ENCODE measurements at regions not wholly inside any gene's neighbourhood (a gene's known extent, or its start where the extent isn't known, plus 50 kb on each side); places are given as distances from the start of the nearest gene placed in this dataset.

- Histone ChIP-seq H3K79me2 (ENCODE audit: insufficient read depth) (no peaks in the 10 kb centered on the region), H3F3A (ENCODE audit: insufficient read depth) (no peaks in the 10 kb centered on the region), H3K4me2 (ENCODE audit: unreplicated experiment) (no peak overlapping the region), H4K20me1 (ENCODE audit: insufficient read depth) (no peaks in the 10 kb centered on the region), H3K4me3 (no peak overlapping the region), H3K9me2 (ENCODE audit: insufficient read depth) (no peaks in the 10 kb centered on the region), H3K9ac (no peak overlapping the region), H3K27me3 (replicated peaks; ENCODE audit: insufficient read depth) (no peaks in the 10 kb centered on the region; the same call in 1 of the 2 replicates), H3K36me3 (ENCODE audit: low read depth) (no peaks in the 10 kb centered on the region), H3K9me3 (ENCODE audit: low read depth) (no peaks in the 10 kb centered on the region), H3K27ac (no peak overlapping the region), H3K4me1 (ENCODE audit: insufficient read depth) (0 out of 2 replicates have a peak, but pooled peaks cover 4% of the 10 kb centered on the region), H2AFZ (no peak overlapping the region)
- WGBS, 2 experiments (ENCODE audit: low coverage in 1 of 2, low lambda C conversion rate in 2 of 2, missing lambda C conversion rate in 2 of 2) = 24 to 33% methylated on average over 3 of the region's 3 CpGs
- TF ChIP-seq EZH2phosphoT487 (IDR thresholded peaks at IDR 0.05; ENCODE audit: insufficient read depth, low read depth) = no peak
- no peak for TF ChIP-seq EZH2 (IDR thresholded peaks at IDR 0.05; ENCODE audit: insufficient read depth, poor library complexity, severe bottlenecking)
- DNase-seq = no peak
- in situ Hi-C loops (cut with MboI) = no loop called here
Measured at GRCh38 chr5:167453246-167454030, 838.0 kb upstream of the WWC1 start.

- H3K27ac ChIP-seq = no peak overlapping the region
- H3K4me2 ChIP-seq (ENCODE audit: unreplicated experiment) = no peak overlapping the region
- H3K9me3 ChIP-seq (ENCODE audit: low read depth) = no peaks in the 10 kb centered on the region
- no peak overlapping the region for H3K4me3 ChIP-seq
- H3K36me3 ChIP-seq (ENCODE audit: low read depth) = no peaks in the 10 kb centered on the region
- in situ Hi-C loops (cut with MboI) = no loop called here
- H2AFZ ChIP-seq = no peak overlapping the region
- H3K79me2 ChIP-seq (ENCODE audit: insufficient read depth) = no peaks in the 10 kb centered on the region
- TF ChIP-seq EZH2phosphoT487 (IDR thresholded peaks at IDR 0.05; ENCODE audit: insufficient read depth, low read depth) = no peak
- TF ChIP-seq EZH2 (IDR thresholded peaks at IDR 0.05; ENCODE audit: insufficient read depth, poor library complexity, severe bottlenecking) = no peak
- no peaks in the 10 kb centered on the region for H3F3A ChIP-seq (ENCODE audit: insufficient read depth)
- DNase-seq = no peak
- H3K9ac ChIP-seq = no peak overlapping the region
- no peaks in the 10 kb centered on the region for H3K4me1 ChIP-seq (ENCODE audit: insufficient read depth)
- H3K27me3 ChIP-seq (replicated peaks; ENCODE audit: insufficient read depth) = no peaks in the 10 kb centered on the region; the same call in 1 of the 2 replicates
- no peaks in the 10 kb centered on the region for H4K20me1 ChIP-seq (ENCODE audit: insufficient read depth)
- H3K9me2 ChIP-seq (ENCODE audit: insufficient read depth) = no peaks in the 10 kb centered on the region
- WGBS, 2 experiments (ENCODE audit: low coverage in 1 of 2, low lambda C conversion rate in 2 of 2, missing lambda C conversion rate in 2 of 2) = 8 to 11% methylated on average over 3 to 4 of the region's 4 CpGs
Measured at GRCh38 chr5:167458412-167458811, 833.0 kb upstream of the WWC1 start.

GRCh38 chr5:167460449-167461020 is 830.9 kb upstream of the WWC1 start:
- 11 to 12% methylated on average over 4 of the region's 4 CpGs for WGBS, 2 experiments (ENCODE audit: low coverage in 1 of 2, low lambda C conversion rate in 2 of 2, missing lambda C conversion rate in 2 of 2)
- Histone ChIP-seq H4K20me1 (ENCODE audit: insufficient read depth) (no peaks in the 10 kb centered on the region), H2AFZ (no peak overlapping the region), H3K27me3 (replicated peaks; ENCODE audit: insufficient read depth) (no peaks in the 10 kb centered on the region; the same call in 1 of the 2 replicates), H3K79me2 (ENCODE audit: insufficient read depth) (no peaks in the 10 kb centered on the region), H3K4me3 (no peak overlapping the region), H3K9me2 (ENCODE audit: insufficient read depth) (no peaks in the 10 kb centered on the region), H3K9ac (no peak overlapping the region), H3K9me3 (ENCODE audit: low read depth) (no peaks in the 10 kb centered on the region), H3K27ac (no peak overlapping the region), H3K4me1 (ENCODE audit: insufficient read depth) (no peaks in the 10 kb centered on the region), H3K4me2 (ENCODE audit: unreplicated experiment) (no peak overlapping the region), H3K36me3 (ENCODE audit: low read depth) (no peaks in the 10 kb centered on the region), H3F3A (ENCODE audit: insufficient read depth) (no peaks in the 10 kb centered on the region)
- in situ Hi-C loops (cut with MboI) = no loop called here
- DNase-seq = no peak
- no peak for TF ChIP-seq EZH2phosphoT487 (IDR thresholded peaks at IDR 0.05; ENCODE audit: insufficient read depth, low read depth)
- no peak for TF ChIP-seq EZH2 (IDR thresholded peaks at IDR 0.05; ENCODE audit: insufficient read depth, poor library complexity, severe bottlenecking)

- DNase-seq = no peak
- Histone ChIP-seq H3K9me3 (ENCODE audit: low read depth) (no peaks in the 10 kb centered on the region), H3K4me3 (no peak overlapping the region), H3K4me1 (ENCODE audit: insufficient read depth) (no peaks in the 10 kb centered on the region), H3K79me2 (ENCODE audit: insufficient read depth) (no peaks in the 10 kb centered on the region), H2AFZ (no peak overlapping the region), H3K36me3 (ENCODE audit: low read depth) (no peaks in the 10 kb centered on the region), H3K27ac (no peak overlapping the region), H3K9ac (no peak overlapping the region), H3K9me2 (ENCODE audit: insufficient read depth) (no peaks in the 10 kb centered on the region), H3K4me2 (ENCODE audit: unreplicated experiment) (no peak overlapping the region), H3K27me3 (replicated peaks; ENCODE audit: insufficient read depth) (peaks cover 10% of the 10 kb centered on the region), H4K20me1 (ENCODE audit: insufficient read depth) (no peaks in the 10 kb centered on the region), H3F3A (ENCODE audit: insufficient read depth) (no peaks in the 10 kb centered on the region)
- in situ Hi-C loops (cut with MboI) = no loop called here
- TF ChIP-seq EZH2phosphoT487 (IDR thresholded peaks at IDR 0.05; ENCODE audit: insufficient read depth, low read depth) (no peak), EZH2 (IDR thresholded peaks at IDR 0.05; ENCODE audit: insufficient read depth, poor library complexity, severe bottlenecking) (no peak)
- WGBS, 2 experiments (ENCODE audit: low coverage in 1 of 2, low lambda C conversion rate in 2 of 2, missing lambda C conversion rate in 2 of 2) = 31 to 53% methylated on average over 1 of the region's 1 CpG
Measured at GRCh38 chr5:167463939-167464338, 827.5 kb upstream of the WWC1 start.
